ENCODE measurements at regions not wholly inside any gene's neighbourhood (a gene's known extent, or its start where the extent isn't known, plus 50 kb on each side); places are given as distances from the start of the nearest gene placed in this dataset.
A peak's percentile ranks its signal among the peaks of the same experiment; 100 is the strongest.

DNA sequence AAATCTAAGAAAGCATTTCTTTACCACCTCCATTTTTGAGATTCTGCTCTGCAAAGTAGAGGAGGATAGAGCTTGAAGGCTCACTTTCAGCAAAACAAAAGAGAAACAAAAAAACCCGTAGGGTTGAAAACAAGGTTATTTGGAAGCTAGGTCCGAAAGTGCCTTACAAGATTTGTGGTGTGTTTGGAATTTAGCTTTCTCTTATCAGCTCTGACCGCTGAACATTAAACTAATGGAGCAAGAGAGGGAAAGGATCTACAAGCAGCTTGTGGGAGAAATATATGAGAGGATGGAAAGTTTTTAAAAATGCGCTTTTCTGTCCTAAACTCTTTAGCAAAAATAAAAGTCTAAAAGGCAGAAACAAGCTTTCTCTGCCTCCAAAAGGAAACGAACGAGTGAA is 545.5 kb downstream of the NTRK3 start:
- intact Hi-C loops (cut with DNase I; ENCODE audit: low total_unique reads), result no loop called here
- no peak for TF ChIP-seq POLR2AphosphoS5 (IDR thresholded peaks at IDR 0.05)
- TF ChIP-seq CTCF (IDR thresholded peaks at IDR 0.05), result no peak
- no peak for TF ChIP-seq POLR2A (IDR thresholded peaks at IDR 0.05)
- no peaks in the 10 kb centered on the region for H3K27me3 ChIP-seq
- DNase-seq (ENCODE audit: low spot score in 2 of 2), result no peak
- H3K4me1 ChIP-seq, result no peaks in the 10 kb centered on the region
- H3K36me3 ChIP-seq, result no peaks in the 10 kb centered on the region
- no peak overlapping the region for H3K4me3 ChIP-seq
- H3K9me3 ChIP-seq, result no peaks in the 10 kb centered on the region
- no peak overlapping the region for H3K27ac ChIP-seq

- no peak overlapping the region for H3K4me3 ChIP-seq
- DNase-seq (ENCODE audit: low spot score in 2 of 2), result peak in 1 of 2 donors; percentile 19
- no peaks in the 10 kb centered on the region for H3K36me3 ChIP-seq
- H3K9me3 ChIP-seq, result no peaks in the 10 kb centered on the region
- H3K4me1 ChIP-seq, result no peaks in the 10 kb centered on the region
- H3K27ac ChIP-seq, result no peak overlapping the region
- peak in 1 of 3 donors; percentile 63 for TF ChIP-seq POLR2AphosphoS5 (IDR thresholded peaks at IDR 0.05)
- TF ChIP-seq CTCF (IDR thresholded peaks at IDR 0.05), result no peak
- intact Hi-C loops (cut with DNase I; ENCODE audit: low total_unique reads), result no loop called here
- no peaks in the 10 kb centered on the region for H3K27me3 ChIP-seq
Measured at GRCh38 chr15:87710406-87710805, 546.1 kb downstream of the NTRK3 start.

GRCh38 chr15:87707566-87708130 is 548.9 kb downstream of the NTRK3 start:
- no peaks in the 10 kb centered on the region for H3K4me1 ChIP-seq
- no peak overlapping the region for H3K4me3 ChIP-seq
- intact Hi-C loops (cut with DNase I; ENCODE audit: low total_unique reads), result no loop called here
- H3K27ac ChIP-seq, result no peak overlapping the region
- H3K27me3 ChIP-seq, result no peaks in the 10 kb centered on the region
- H3K9me3 ChIP-seq, result no peaks in the 10 kb centered on the region
- H3K36me3 ChIP-seq, result no peaks in the 10 kb centered on the region
- DNase-seq (ENCODE audit: low spot score in 2 of 2), result no peak
- TF ChIP-seq POLR2AphosphoS5 (IDR thresholded peaks at IDR 0.05) (no peak), CTCF (IDR thresholded peaks at IDR 0.05) (no peak), POLR2A (IDR thresholded peaks at IDR 0.05) (no peak)

DNA sequence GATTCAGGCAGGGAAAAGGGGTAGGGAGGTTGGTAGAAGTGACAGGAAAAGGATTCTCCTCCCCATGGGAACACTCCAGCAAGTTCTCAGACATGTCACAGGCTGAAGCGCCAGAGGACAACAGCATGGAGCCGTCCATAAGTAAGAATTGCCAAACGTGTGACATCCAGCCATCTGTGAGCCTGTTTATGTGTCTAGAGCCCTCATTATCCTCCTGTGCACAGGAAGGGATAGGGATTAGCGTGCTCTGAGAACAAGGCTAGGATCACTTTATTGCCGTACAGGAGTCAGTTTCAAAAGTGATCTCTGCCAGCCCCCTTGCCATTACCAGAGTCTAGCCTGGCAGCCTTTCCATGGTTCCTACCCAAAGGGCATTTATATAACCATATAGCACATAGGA is 549.5 kb downstream of the NTRK3 start:
- no peak for DNase-seq (ENCODE audit: low spot score in 2 of 2)
- Histone ChIP-seq H3K36me3 (no peaks in the 10 kb centered on the region), H3K9me3 (no peaks in the 10 kb centered on the region), H3K4me3 (no peak overlapping the region), H3K4me1 (no peaks in the 10 kb centered on the region), H3K27ac (no peak overlapping the region), H3K27me3 (no peaks in the 10 kb centered on the region)
- TF ChIP-seq POLR2A (IDR thresholded peaks at IDR 0.05) (no peak), POLR2AphosphoS5 (IDR thresholded peaks at IDR 0.05) (no peak), CTCF (IDR thresholded peaks at IDR 0.05) (no peak)
- intact Hi-C loops (cut with DNase I; ENCODE audit: low total_unique reads), result no loop called here

- H3K36me3 ChIP-seq, result no peaks in the 10 kb centered on the region
- H3K4me3 ChIP-seq, result no peak overlapping the region
- no peaks in the 10 kb centered on the region for H3K9me3 ChIP-seq
- no peak for DNase-seq (ENCODE audit: low spot score in 2 of 2)
- no peaks in the 10 kb centered on the region for H3K27me3 ChIP-seq
- intact Hi-C loops (cut with DNase I; ENCODE audit: low total_unique reads), result no loop called here
- TF ChIP-seq POLR2AphosphoS5 (IDR thresholded peaks at IDR 0.05) (no peak), CTCF (IDR thresholded peaks at IDR 0.05) (no peak), POLR2A (IDR thresholded peaks at IDR 0.05) (no peak)
- H3K27ac ChIP-seq, result no peak overlapping the region
- H3K4me1 ChIP-seq, result no peaks in the 10 kb centered on the region
Measured at GRCh38 chr15:87706001-87706400, 550.5 kb downstream of the NTRK3 start.

All from breast epithelium (tissue), 4 donors.